Fibroblast of lung (primary cell): ENCODE measurements at regions not wholly inside any gene's neighbourhood (a gene's known extent, or its start where the extent isn't known, plus 50 kb on each side); places are given as distances from the start of the nearest gene placed in this dataset.

Experiments
- EZH2 ChIP-seq: IDR thresholded peaks from 2 replicates; pipeline ENCODE4 v1.5.1; 2012; ENCODE audit warnings: low read length, control low read depth, mild to moderate bottlenecking; ENCODE audit errors: missing control alignments
- TF ChIP-seq, protein P1 (sequence below), 2 donors: IDR thresholded peaks in 1 of 2; conservative IDR thresholded peaks in 1 of 2; 1 replicate in 1 of 2; 2 replicates in 1 of 2; pipeline ENCODE4 v1.5.1; 2011 to 2012; ENCODE audit warnings: low read length in 2 of 2, control low read depth in 1 of 2, inconsistent platforms in 1 of 2, low read depth in 1 of 2, mild to moderate bottlenecking in 1 of 2

DNA sequence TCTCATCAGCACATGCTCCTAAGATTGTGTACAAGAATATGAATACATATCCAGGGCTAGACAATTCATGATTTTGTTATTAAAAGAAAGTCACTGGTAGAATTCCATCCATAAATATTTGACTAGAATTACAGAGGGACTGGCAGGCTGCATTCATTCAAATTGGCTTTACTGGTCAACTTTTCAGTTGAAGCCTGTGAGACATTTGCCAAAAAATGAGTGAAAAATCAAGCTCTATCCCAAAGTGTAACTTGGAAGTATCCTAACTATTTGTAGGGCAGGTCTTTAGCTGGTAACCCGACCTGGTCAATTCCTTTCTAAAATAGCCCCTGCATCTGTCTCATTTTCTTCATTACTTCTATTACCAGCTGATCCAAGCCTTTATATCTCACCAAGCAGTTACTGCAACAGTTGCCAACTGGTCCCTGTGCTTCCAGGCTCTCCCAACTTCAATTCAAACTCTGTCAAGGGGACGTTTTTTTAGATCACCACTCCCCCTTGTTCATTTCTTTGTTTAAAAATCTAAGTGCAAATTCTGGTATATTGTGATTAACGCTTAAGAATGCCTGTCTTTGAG lies 173.1 kb upstream of the TBL1XR1 start:
- TF ChIP-seq, protein P1, sequence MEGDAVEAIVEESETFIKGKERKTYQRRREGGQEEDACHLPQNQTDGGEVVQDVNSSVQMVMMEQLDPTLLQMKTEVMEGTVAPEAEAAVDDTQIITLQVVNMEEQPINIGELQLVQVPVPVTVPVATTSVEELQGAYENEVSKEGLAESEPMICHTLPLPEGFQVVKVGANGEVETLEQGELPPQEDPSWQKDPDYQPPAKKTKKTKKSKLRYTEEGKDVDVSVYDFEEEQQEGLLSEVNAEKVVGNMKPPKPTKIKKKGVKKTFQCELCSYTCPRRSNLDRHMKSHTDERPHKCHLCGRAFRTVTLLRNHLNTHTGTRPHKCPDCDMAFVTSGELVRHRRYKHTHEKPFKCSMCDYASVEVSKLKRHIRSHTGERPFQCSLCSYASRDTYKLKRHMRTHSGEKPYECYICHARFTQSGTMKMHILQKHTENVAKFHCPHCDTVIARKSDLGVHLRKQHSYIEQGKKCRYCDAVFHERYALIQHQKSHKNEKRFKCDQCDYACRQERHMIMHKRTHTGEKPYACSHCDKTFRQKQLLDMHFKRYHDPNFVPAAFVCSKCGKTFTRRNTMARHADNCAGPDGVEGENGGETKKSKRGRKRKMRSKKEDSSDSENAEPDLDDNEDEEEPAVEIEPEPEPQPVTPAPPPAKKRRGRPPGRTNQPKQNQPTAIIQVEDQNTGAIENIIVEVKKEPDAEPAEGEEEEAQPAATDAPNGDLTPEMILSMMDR (conservative IDR thresholded peaks at IDR 0.05 in 1 of 2, IDR thresholded peaks at IDR 0.05 in 1 of 2; ENCODE audit: low read depth in 1 of 2, low read length in 2 of 2) = no peak
- TF ChIP-seq EZH2 = no peak
